Coronary artery (tissue), 2 donors: ENCODE measurements at regions not wholly inside any gene's neighbourhood (a gene's known extent, or its start where the extent isn't known, plus 50 kb on each side); places are given as distances from the start of the nearest gene placed in this dataset.
A peak's percentile ranks its signal among the peaks of the same experiment; 100 is the strongest.

Experiments used
- DNase-seq: peaks from one replicate; pipeline ENCODE4 v3.0.0-alpha.2; 2017; ENCODE audit warnings: low spot score
- H3K27ac ChIP-seq, 2 donors: fragments of 200-600 bp; sonication (generic); one replicate each; pipeline ENCODE4 v1.5.1; 2016 to 2019
- H3K4me3 ChIP-seq: fragments of 200-600 bp; sonication (generic); 2 replicates; pipeline ENCODE4 v1.5.1; 2016; ENCODE audit warnings: mild to moderate bottlenecking, moderate library complexity
- TF ChIP-seq, protein P1 (sequence below): fragments of 200-600 bp; sonication (generic); IDR thresholded peaks from one replicate; pipeline ENCODE4 v1.5.1; 2019; ENCODE audit warnings: antibody characterized with exemption

DNA sequence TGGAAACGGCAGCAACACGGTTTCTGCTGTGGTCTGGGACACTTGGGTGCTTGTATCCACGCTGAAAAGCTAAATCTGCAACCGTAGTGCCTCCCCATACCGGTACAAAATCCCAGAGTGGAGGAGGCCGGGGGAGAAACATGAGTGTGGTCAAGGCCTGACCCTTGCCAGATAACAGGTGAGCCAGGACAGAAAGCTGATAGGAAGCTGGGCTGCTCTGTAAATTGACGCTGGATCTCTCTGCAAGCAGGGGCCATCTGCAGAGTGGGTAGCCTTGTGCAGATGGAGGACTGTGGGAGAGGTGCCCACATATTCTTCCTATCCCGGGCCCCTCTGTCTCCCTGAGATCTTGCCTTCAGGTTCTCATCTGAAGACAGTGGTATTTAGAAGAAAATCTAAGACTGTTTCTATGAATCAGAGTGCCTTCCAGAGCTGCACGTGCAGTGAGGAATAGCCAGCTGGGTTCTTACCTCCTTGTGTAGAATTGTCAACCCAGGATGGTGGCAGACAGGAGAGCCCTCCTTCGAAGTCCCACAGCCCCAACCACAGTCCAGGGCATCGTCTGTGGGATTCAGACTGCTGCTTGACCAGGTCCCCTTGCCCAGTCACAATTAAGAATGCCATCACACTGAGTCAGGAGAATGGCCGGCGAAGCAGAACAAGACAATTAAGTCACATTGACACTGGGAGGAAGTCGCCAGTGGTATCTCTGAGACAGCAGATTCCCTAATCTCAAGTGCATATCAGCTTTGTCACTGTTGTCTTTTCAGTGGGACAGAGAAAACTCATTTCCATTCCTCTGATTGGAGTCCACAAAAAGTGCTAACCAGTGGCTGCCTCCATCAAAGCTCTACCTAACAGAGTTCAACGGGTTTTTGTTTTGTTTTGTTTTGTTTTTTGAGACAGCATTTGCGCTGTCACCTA, 100.0 kb upstream of the RIPOR2 start:
- H3K4me3 ChIP-seq: peak overlapping the region; percentile 3
- H3K27ac ChIP-seq: no peak overlapping the region
- DNase-seq: no peak
- TF ChIP-seq, protein P1, sequence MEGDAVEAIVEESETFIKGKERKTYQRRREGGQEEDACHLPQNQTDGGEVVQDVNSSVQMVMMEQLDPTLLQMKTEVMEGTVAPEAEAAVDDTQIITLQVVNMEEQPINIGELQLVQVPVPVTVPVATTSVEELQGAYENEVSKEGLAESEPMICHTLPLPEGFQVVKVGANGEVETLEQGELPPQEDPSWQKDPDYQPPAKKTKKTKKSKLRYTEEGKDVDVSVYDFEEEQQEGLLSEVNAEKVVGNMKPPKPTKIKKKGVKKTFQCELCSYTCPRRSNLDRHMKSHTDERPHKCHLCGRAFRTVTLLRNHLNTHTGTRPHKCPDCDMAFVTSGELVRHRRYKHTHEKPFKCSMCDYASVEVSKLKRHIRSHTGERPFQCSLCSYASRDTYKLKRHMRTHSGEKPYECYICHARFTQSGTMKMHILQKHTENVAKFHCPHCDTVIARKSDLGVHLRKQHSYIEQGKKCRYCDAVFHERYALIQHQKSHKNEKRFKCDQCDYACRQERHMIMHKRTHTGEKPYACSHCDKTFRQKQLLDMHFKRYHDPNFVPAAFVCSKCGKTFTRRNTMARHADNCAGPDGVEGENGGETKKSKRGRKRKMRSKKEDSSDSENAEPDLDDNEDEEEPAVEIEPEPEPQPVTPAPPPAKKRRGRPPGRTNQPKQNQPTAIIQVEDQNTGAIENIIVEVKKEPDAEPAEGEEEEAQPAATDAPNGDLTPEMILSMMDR: no peak

DNA sequence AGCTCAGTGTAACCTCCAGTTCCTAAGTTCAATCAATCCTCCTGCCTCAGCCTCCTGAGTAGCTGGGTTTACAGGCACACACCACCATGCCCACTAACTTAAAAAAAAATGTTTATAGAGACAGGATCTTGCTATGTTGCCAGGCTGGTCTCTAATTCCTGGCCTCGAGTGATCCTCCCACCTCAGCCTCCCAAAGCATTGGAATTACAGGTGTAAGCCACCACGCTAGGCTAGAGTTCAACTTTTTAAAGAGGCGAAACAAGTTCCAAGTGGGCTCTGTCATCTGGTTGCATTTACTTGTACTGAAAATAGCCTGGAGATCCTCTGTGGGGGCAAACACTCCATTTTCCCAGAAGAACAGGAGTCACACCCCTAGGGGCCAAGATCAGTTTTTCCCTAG, 100.7 kb upstream of the RIPOR2 start:
- no peak for DNase-seq
- Histone ChIP-seq H3K4me3 (no peak overlapping the region), H3K27ac (no peak overlapping the region)
- TF ChIP-seq, protein P1: no peak

GRCh38 chr6:25038300-25038699, 102.5 kb upstream of the RIPOR2 start:
- TF ChIP-seq, protein P1: no peak
- Histone ChIP-seq H3K4me3 (no peak overlapping the region), H3K27ac (no peak overlapping the region)

DNA sequence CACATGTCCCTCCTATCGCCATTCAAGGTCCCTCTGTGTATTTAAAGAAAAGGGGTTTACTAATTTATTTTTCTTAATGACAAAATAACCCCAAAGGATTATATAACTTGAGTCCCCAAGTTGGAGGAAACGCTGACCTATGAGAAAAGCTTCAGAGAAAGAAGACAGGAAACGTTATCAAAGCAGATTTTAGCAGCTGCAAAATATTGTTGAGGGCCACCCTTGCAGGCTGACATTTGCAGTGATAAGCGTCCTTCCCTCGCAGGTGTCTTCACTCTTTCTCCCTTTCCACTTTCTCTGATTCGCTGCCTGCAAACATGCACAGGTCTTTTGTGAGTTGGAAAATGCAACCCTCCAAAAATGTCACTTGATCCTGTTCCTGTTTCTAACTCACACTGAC, 103.2 kb upstream of the RIPOR2 start:
- Histone ChIP-seq H3K4me3 (no peak overlapping the region), H3K27ac (no peak overlapping the region)
- DNase-seq: no peak
- TF ChIP-seq, protein P1: no peak

More at GRCh38 chr6:25038300-25038699, 102.5 kb upstream of the RIPOR2 start:
- no peak for DNase-seq

DNA sequence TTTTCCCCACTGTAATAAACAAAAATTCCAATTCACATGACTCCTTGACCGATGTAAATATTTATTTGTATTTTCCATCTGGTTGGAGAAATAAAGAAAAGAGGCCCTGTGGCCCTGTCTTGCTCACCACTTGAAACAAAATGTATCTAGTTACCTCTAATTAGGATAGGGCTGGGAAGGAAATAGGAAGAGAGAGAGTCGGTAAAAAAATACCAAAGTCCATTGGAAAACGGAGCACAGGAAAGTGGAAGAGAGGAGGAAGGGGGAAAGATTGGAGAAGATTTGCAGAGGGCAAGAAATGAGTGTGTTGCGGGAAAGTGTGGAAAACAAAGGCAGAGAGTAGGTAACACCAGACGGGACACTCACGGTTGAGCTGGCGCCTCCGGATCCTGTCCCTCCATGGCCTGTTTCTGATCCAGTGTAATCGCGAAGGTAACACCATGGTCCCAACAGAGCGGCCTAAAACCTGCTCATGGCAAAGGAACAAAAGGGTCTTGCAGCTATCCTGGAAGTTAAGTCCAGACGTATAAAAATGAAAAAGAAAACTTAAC, 105.8 kb upstream of the RIPOR2 start:
- no peak for DNase-seq
- peak overlapping the region in 1 of 2 donors; percentile 22 for H3K27ac ChIP-seq
- no peak overlapping the region for H3K4me3 ChIP-seq
- TF ChIP-seq, protein P1: no peak

GRCh38 chr6:25042036-25042521, 106.3 kb upstream of the RIPOR2 start:
- DNase-seq: no peak
- TF ChIP-seq, protein P1: no peak
- no peak overlapping the region for H3K27ac ChIP-seq
- H3K4me3 ChIP-seq: no peak overlapping the region
